ENCODE measurements at regions not wholly inside any gene's neighbourhood (a gene's known extent, or its start where the extent isn't known, plus 50 kb on each side); places are given as distances from the start of the nearest gene placed in this dataset.

DNA sequence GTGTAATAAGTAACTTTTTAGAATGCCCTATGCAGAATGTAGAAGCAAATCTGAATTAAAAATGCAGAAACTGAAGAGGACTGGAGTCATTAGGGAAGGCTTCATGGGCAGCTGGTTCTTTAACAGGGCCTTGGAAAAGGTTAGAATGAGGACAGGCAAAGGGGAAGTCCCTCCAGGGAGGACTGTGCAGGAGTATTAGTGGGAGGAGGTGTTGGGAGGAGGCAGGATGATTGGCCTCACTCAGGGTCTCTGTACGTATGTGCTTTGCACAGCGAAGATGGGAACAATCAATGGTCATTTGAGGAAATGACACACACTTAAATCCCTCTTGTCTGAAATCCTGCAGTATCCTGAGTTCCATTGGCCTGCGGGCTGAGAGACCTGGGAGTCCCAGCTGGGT, 119.7 kb downstream of the PTCSC3 start:
- TF ChIP-seq, protein P1, sequence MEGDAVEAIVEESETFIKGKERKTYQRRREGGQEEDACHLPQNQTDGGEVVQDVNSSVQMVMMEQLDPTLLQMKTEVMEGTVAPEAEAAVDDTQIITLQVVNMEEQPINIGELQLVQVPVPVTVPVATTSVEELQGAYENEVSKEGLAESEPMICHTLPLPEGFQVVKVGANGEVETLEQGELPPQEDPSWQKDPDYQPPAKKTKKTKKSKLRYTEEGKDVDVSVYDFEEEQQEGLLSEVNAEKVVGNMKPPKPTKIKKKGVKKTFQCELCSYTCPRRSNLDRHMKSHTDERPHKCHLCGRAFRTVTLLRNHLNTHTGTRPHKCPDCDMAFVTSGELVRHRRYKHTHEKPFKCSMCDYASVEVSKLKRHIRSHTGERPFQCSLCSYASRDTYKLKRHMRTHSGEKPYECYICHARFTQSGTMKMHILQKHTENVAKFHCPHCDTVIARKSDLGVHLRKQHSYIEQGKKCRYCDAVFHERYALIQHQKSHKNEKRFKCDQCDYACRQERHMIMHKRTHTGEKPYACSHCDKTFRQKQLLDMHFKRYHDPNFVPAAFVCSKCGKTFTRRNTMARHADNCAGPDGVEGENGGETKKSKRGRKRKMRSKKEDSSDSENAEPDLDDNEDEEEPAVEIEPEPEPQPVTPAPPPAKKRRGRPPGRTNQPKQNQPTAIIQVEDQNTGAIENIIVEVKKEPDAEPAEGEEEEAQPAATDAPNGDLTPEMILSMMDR (IDR thresholded peaks at IDR 0.05; ENCODE audit: low read depth, low read length, missing input control): no peak
- TF ChIP-seq REST (IDR thresholded peaks at IDR 0.05): no peak
- no peak for TF ChIP-seq EGR1 (IDR thresholded peaks at IDR 0.05; ENCODE audit: low read depth in 2 of 2)
- no peak for TF ChIP-seq GABPA (IDR thresholded peaks at IDR 0.05 in 1 of 2, conservative IDR thresholded peaks at IDR 0.05 in 1 of 2)
- no peak for TF ChIP-seq RAD21 (IDR thresholded peaks at IDR 0.05)
- no peak for TF ChIP-seq TAF1 (conservative IDR thresholded peaks at IDR 0.05)
- TF ChIP-seq YY1 (IDR thresholded peaks at IDR 0.05): no peak
- TF ChIP-seq, protein P2, sequence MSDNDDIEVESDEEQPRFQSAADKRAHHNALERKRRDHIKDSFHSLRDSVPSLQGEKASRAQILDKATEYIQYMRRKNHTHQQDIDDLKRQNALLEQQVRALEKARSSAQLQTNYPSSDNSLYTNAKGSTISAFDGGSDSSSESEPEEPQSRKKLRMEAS (IDR thresholded peaks at IDR 0.05): no peak
- TF ChIP-seq, protein P3, sequence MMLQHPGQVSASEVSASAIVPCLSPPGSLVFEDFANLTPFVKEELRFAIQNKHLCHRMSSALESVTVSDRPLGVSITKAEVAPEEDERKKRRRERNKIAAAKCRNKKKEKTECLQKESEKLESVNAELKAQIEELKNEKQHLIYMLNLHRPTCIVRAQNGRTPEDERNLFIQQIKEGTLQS (IDR thresholded peaks at IDR 0.05): no peak
- TF ChIP-seq, protein P4, sequence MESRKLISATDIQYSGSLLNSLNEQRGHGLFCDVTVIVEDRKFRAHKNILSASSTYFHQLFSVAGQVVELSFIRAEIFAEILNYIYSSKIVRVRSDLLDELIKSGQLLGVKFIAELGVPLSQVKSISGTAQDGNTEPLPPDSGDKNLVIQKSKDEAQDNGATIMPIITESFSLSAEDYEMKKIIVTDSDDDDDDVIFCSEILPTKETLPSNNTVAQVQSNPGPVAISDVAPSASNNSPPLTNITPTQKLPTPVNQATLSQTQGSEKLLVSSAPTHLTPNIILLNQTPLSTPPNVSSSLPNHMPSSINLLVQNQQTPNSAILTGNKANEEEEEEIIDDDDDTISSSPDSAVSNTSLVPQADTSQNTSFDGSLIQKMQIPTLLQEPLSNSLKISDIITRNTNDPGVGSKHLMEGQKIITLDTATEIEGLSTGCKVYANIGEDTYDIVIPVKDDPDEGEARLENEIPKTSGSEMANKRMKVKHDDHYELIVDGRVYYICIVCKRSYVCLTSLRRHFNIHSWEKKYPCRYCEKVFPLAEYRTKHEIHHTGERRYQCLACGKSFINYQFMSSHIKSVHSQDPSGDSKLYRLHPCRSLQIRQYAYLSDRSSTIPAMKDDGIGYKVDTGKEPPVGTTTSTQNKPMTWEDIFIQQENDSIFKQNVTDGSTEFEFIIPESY (IDR thresholded peaks at IDR 0.05): no peak
